ENCODE measurements at regions not wholly inside any gene's neighbourhood (a gene's known extent, or its start where the extent isn't known, plus 50 kb on each side); places are given as distances from the start of the nearest gene placed in this dataset.
"Not testable (repeated sequence)": the region's sequence is repeated elsewhere in the genome, so short reads cannot be mapped to it uniquely, and the experiment has no call there.

DNA sequence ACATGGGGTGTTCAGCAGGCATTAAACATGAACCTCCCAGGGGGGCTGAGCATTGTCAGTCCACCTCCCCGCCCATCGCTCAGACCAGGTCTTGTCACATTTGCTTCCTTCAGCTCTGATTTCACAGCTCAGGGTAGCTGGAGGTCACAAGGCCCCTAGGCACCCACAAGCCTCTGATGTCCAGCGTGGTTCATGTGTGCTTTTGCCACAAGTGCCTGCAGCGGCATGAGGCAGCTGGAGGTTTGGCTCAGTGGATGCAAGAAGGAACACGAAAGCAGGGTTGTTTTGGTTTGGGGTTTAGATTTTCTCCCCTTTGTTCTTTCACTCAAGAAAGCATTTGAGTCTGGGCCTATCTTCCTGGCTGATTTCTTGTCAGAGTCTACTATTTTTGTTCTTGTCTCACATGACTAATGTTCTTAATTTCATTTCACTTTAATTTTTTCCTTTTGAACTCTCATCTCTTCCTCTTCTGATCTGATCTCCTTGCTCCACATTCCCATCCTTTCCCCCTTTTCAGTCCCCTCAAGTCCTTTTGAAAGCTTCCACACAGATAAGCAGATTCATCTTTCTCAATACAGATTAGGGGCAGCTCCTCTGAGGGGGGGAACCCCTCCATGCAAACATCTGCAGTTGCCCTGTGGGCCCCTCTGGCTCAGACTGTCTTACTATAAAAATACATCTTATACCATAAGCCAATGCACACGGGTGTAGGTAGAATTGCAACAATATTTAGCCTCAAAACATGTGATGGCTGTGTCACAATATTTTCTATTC is 68.1 kb upstream of the CEP85L start:
- TF ChIP-seq, protein P1, sequence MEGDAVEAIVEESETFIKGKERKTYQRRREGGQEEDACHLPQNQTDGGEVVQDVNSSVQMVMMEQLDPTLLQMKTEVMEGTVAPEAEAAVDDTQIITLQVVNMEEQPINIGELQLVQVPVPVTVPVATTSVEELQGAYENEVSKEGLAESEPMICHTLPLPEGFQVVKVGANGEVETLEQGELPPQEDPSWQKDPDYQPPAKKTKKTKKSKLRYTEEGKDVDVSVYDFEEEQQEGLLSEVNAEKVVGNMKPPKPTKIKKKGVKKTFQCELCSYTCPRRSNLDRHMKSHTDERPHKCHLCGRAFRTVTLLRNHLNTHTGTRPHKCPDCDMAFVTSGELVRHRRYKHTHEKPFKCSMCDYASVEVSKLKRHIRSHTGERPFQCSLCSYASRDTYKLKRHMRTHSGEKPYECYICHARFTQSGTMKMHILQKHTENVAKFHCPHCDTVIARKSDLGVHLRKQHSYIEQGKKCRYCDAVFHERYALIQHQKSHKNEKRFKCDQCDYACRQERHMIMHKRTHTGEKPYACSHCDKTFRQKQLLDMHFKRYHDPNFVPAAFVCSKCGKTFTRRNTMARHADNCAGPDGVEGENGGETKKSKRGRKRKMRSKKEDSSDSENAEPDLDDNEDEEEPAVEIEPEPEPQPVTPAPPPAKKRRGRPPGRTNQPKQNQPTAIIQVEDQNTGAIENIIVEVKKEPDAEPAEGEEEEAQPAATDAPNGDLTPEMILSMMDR (IDR thresholded peaks at IDR 0.05; ENCODE audit: low read depth, low read length): no peak
- TF ChIP-seq EZH2phosphoT487 (IDR thresholded peaks at IDR 0.05; ENCODE audit: low read depth): no peak
- H3K4me3 ChIP-seq (ENCODE audit: low read length): peak overlapping the region; percentile 18; the same call in 1 of the 2 replicates
- H3K4me2 ChIP-seq (ENCODE audit: low read length): peak overlapping the region; percentile 56
- peak overlapping the region; percentile 46; the same call in 1 of the 2 replicates for H2AFZ ChIP-seq (ENCODE audit: low read depth, low read length)
- peaks cover 35% of the 10 kb centered on the region for H3K4me1 ChIP-seq (ENCODE audit: low read length)
- peak overlapping the region; percentile 28; the same call in 1 of the 2 replicates for H3K9ac ChIP-seq (ENCODE audit: low read length)
- peak overlapping the region; percentile 45 for H3K27ac ChIP-seq (ENCODE audit: low read length)
- H3K79me2 ChIP-seq (ENCODE audit: low read length): no peaks in the 10 kb centered on the region
- no peaks in the 10 kb centered on the region for H4K20me1 ChIP-seq (ENCODE audit: insufficient read depth, low read length)
- H3K36me3 ChIP-seq (replicated peaks; ENCODE audit: low read depth, low read length): no peaks in the 10 kb centered on the region
- H3K27me3 ChIP-seq (ENCODE audit: low read depth, low read length): no peaks in the 10 kb centered on the region
- H3K9me3 ChIP-seq (ENCODE audit: insufficient read depth, low read length): no peaks in the 10 kb centered on the region

- 0 out of 2 replicates have a peak overlapping the region, but pooled peaks have one; percentile 46 for H2AFZ ChIP-seq (ENCODE audit: low read depth, low read length)
- H3K36me3 ChIP-seq (replicated peaks; ENCODE audit: low read depth, low read length): no peaks in the 10 kb centered on the region
- peaks cover 29% of the 10 kb centered on the region for H3K4me1 ChIP-seq (ENCODE audit: low read length)
- H3K9me3 ChIP-seq (ENCODE audit: insufficient read depth, low read length): no peaks in the 10 kb centered on the region
- peak overlapping the region; percentile 56 for H3K4me2 ChIP-seq (ENCODE audit: low read length)
- no peak for TF ChIP-seq EZH2phosphoT487 (IDR thresholded peaks at IDR 0.05; ENCODE audit: low read depth)
- TF ChIP-seq, protein P1 (IDR thresholded peaks at IDR 0.05; ENCODE audit: low read depth, low read length): no peak
- H3K9ac ChIP-seq (ENCODE audit: low read length): 0 out of 2 replicates have a peak overlapping the region, but pooled peaks have one; percentile 28
- no peaks in the 10 kb centered on the region for H3K27me3 ChIP-seq (ENCODE audit: low read depth, low read length)
- H3K27ac ChIP-seq (ENCODE audit: low read length): no peak overlapping the region
- no peaks in the 10 kb centered on the region for H4K20me1 ChIP-seq (ENCODE audit: insufficient read depth, low read length)
- no peaks in the 10 kb centered on the region for H3K79me2 ChIP-seq (ENCODE audit: low read length)
- H3K4me3 ChIP-seq (ENCODE audit: low read length): no peak overlapping the region
Measured at GRCh38 chr6:118718903-118719302, 67.5 kb upstream of the CEP85L start.

DNA sequence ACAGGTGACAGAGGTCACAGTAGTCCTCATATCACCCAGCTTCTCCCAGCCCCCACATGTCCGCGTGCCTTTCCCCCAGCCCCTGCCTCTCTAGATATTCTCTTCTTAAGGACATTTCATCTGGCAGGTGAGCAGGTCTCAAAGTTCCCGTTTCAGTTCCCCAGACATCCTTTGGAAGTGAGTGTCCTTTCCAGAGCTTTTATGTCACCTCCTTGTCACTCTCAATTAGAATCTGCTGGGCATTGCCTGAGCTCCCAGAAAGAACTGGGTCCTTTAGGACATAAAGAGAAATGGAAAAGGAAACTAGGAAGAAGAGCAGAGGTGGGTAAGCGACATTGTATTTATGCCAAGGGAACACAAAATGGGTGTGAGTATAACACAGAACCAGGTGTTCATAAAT is 66.9 kb upstream of the CEP85L start:
- TF ChIP-seq, protein P1 (IDR thresholded peaks at IDR 0.05; ENCODE audit: low read depth, low read length): no peak
- TF ChIP-seq EZH2phosphoT487 (IDR thresholded peaks at IDR 0.05; ENCODE audit: low read depth): no peak
- H3K9me3 ChIP-seq (ENCODE audit: insufficient read depth, low read length): no peaks in the 10 kb centered on the region
- H3K9ac ChIP-seq (ENCODE audit: low read length): no peak overlapping the region
- H3K27me3 ChIP-seq (ENCODE audit: low read depth, low read length): no peaks in the 10 kb centered on the region
- no peak overlapping the region for H2AFZ ChIP-seq (ENCODE audit: low read depth, low read length)
- H3K4me3 ChIP-seq (ENCODE audit: low read length): no peak overlapping the region
- no peaks in the 10 kb centered on the region for H4K20me1 ChIP-seq (ENCODE audit: insufficient read depth, low read length)
- no peak overlapping the region for H3K27ac ChIP-seq (ENCODE audit: low read length)
- no peak overlapping the region for H3K4me2 ChIP-seq (ENCODE audit: low read length)
- peaks cover 27% of the 10 kb centered on the region for H3K4me1 ChIP-seq (ENCODE audit: low read length)
- H3K79me2 ChIP-seq (ENCODE audit: low read length): no peaks in the 10 kb centered on the region
- H3K36me3 ChIP-seq (replicated peaks; ENCODE audit: low read depth, low read length): no peaks in the 10 kb centered on the region

DNA sequence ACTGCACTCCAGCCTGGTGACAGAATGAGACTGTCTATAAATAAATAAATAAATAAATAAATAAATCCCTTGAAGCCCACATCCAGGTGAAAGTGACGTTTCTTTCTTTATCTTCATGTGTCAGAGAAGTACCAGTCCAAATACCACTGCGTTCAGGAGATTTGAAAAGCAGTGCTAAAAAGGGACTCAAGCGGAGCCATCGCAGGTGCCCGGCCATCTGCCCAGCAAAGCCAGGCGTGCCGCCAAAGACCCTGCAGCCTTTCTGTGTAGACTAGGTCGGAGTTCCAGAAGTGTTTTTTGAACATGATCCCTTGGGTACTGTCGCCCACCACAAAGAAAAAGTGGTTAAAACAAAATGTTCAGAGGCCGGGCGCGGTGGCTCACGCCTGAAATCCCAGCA is 65.7 kb upstream of the CEP85L start:
- Histone ChIP-seq H3K4me3 (ENCODE audit: low read length) (no peak overlapping the region), H4K20me1 (ENCODE audit: insufficient read depth, low read length) (no peaks in the 10 kb centered on the region), H3K9ac (ENCODE audit: low read length) (no peak overlapping the region), H3K4me2 (ENCODE audit: low read length) (no peak overlapping the region), H3K27ac (ENCODE audit: low read length) (no peak overlapping the region), H3K4me1 (ENCODE audit: low read length) (peaks cover 27% of the 10 kb centered on the region), H3K27me3 (ENCODE audit: low read depth, low read length) (0 out of 2 replicates have a peak, but pooled peaks cover 7% of the 10 kb centered on the region), H3K79me2 (ENCODE audit: low read length) (no peaks in the 10 kb centered on the region), H3K36me3 (replicated peaks; ENCODE audit: low read depth, low read length) (no peaks in the 10 kb centered on the region), H3K9me3 (ENCODE audit: insufficient read depth, low read length) (no peaks in the 10 kb centered on the region), H2AFZ (ENCODE audit: low read depth, low read length) (no peak overlapping the region)
- TF ChIP-seq, protein P1 (IDR thresholded peaks at IDR 0.05; ENCODE audit: low read depth, low read length): no peak
- no peak for TF ChIP-seq EZH2phosphoT487 (IDR thresholded peaks at IDR 0.05; ENCODE audit: low read depth)

GRCh38 chr6:118715907-118716306 is 64.5 kb upstream of the CEP85L start:
- H3K4me3 ChIP-seq (ENCODE audit: low read length); H3K27me3 ChIP-seq (ENCODE audit: low read depth, low read length); H3K36me3 ChIP-seq (replicated peaks; ENCODE audit: low read depth, low read length); H3K9me3 ChIP-seq (ENCODE audit: insufficient read depth, low read length); H3K27ac ChIP-seq (ENCODE audit: low read length); H3K9ac ChIP-seq (ENCODE audit: low read length); H2AFZ ChIP-seq (ENCODE audit: low read depth, low read length); H3K4me2 ChIP-seq (ENCODE audit: low read length); H4K20me1 ChIP-seq (ENCODE audit: insufficient read depth, low read length); H3K79me2 ChIP-seq (ENCODE audit: low read length): not testable (repeated sequence)
- peaks cover 27% of the 10 kb centered on the region for H3K4me1 ChIP-seq (ENCODE audit: low read length)

All from OCI-LY3 (cell line).